ENCODE measurements at regions not wholly inside any gene's neighbourhood (a gene's known extent, or its start where the extent isn't known, plus 50 kb on each side); places are given as distances from the start of the nearest gene placed in this dataset.
"Not testable (repeated sequence)": the region's sequence is repeated elsewhere in the genome, so short reads cannot be mapped to it uniquely, and the experiment has no call there.

- DNase-seq = no peak
Measured at GRCh38 chr6:94902974-94903628, 674.2 kb upstream of the MANEA start.

- DNase-seq = no peak
Measured at GRCh38 chr6:94899191-94899590, 678.1 kb upstream of the MANEA start.

- DNase-seq = no peak
Measured at GRCh38 chr6:94894300-94894699, 683.0 kb upstream of the MANEA start.

- DNase-seq = no peak
Measured at GRCh38 chr6:94893327-94893726, 684.0 kb upstream of the MANEA start.

- not testable (repeated sequence) for DNase-seq
Measured at GRCh38 chr6:94873819-94874218, 703.5 kb upstream of the MANEA start.

GRCh38 chr6:94862112-94862511, 715.2 kb upstream of the MANEA start:
- no peak for DNase-seq

- no peak for DNase-seq
Measured at GRCh38 chr6:94859924-94860323, 717.4 kb upstream of the MANEA start.

GRCh38 chr6:94856999-94857398, 720.3 kb upstream of the MANEA start:
- DNase-seq = not testable (repeated sequence)

GRCh38 chr6:94851329-94851728, 726.0 kb upstream of the MANEA start:
- not testable (repeated sequence) for DNase-seq

- DNase-seq = no peak
Measured at GRCh38 chr6:94845742-94846141, 731.6 kb upstream of the MANEA start.

GRCh38 chr6:94835264-94835663, 742.1 kb upstream of the MANEA start:
- DNase-seq = no peak

- DNase-seq = no peak
Measured at GRCh38 chr6:94813806-94814205, 763.5 kb upstream of the MANEA start.

- no peak for DNase-seq
Measured at GRCh38 chr6:94801344-94801743, 776.0 kb upstream of the MANEA start.

- DNase-seq = no peak
Measured at GRCh38 chr6:94785514-94785913, 791.8 kb upstream of the MANEA start.

- not testable (repeated sequence) for DNase-seq
Measured at GRCh38 chr6:94785081-94785480, 792.3 kb upstream of the MANEA start.

- no peak for DNase-seq
Measured at GRCh38 chr6:94769197-94769596, 808.1 kb upstream of the MANEA start.

- peak in 1 of 2 donors; percentile 2 for DNase-seq
Measured at GRCh38 chr6:94751641-94752329, 825.5 kb upstream of the MANEA start.

- DNase-seq = no peak
Measured at GRCh38 chr6:94736236-94736635, 841.1 kb upstream of the MANEA start.

GRCh38 chr6:94735270-94735669, 842.1 kb upstream of the MANEA start:
- DNase-seq = no peak

- no peak for DNase-seq
Measured at GRCh38 chr6:94734751-94735150, 842.6 kb upstream of the MANEA start.

- no peak for DNase-seq
Measured at GRCh38 chr6:94733066-94733465, 844.3 kb upstream of the MANEA start.

- DNase-seq = no peak
Measured at GRCh38 chr6:94727710-94728109, 849.6 kb upstream of the MANEA start.

GRCh38 chr6:94721459-94721858, 855.9 kb upstream of the MANEA start:
- no peak for DNase-seq

- no peak for DNase-seq
Measured at GRCh38 chr6:94713446-94713845, 863.9 kb upstream of the MANEA start.

GRCh38 chr6:94698773-94699172, 878.6 kb upstream of the MANEA start:
- DNase-seq = no peak

Measured in inflammatory macrophage (primary cell).